IMR-90 (cell line): ENCODE measurements at regions not wholly inside any gene's neighbourhood (a gene's known extent, or its start where the extent isn't known, plus 50 kb on each side); places are given as distances from the start of the nearest gene placed in this dataset.

Experiments used
- ATAC-seq: fragments of 200-7000 bp; cut with Tn5 transposase; 2 replicates; pipeline ENCODE4 v1.9.1; 2020; ENCODE audit warnings: low read depth, mild to moderate bottlenecking, moderate library complexity
- BruUV-seq: library from RNA; stranded (reverse); fragments of 400-500 nt; replicated peaks from 2 replicates; lab custom pipeline; 2021; lab: Mats Ljungman, UMichigan
- CTCF ChIA-PET: fragments of 300-600 bp; formaldehyde crosslinking; extraction: SDS; loops from one replicate; lab custom pipeline; 2021; ENCODE audit warnings: antibody characterized with exemption; lab: Yijun Ruan, JAX
- POLR2A ChIA-PET: fragments of 300-600 bp; sonication (Branson Sonifier 250); formaldehyde crosslinking; loops from one replicate; lab custom pipeline; 2022; ENCODE audit warnings: antibody characterized with exemption; ENCODE audit not compliant: unreplicated experiment; lab: Charles Lee
- DNase-seq: peaks from one replicate; pipeline ENCODE4 v3.0.0; 2013
- H2AFZ ChIP-seq: replicated peaks from 2 replicates; pipeline ENCODE3; 2013; ENCODE audit warnings: low read length, mild to moderate bottlenecking; ENCODE audit not compliant: poor library complexity
- H2AK5ac ChIP-seq: 2 replicates; pipeline ENCODE4 v1.6.1; 2013; ENCODE audit warnings: low read depth, low read length, inconsistent platforms
- H2AK9ac ChIP-seq: replicated peaks from 2 replicates; pipeline ENCODE3; 2013; ENCODE audit warnings: mild to moderate bottlenecking, low read depth, low read length, moderate library complexity; ENCODE audit not compliant: poor library complexity
- H2BK120ac ChIP-seq: 2 replicates; pipeline ENCODE4 v1.6.1; 2013; ENCODE audit warnings: low read depth, low read length, inconsistent platforms
- H2BK15ac ChIP-seq: 3 replicates; pipeline ENCODE4 v1.6.1; 2013; ENCODE audit warnings: low read depth, low read length, inconsistent platforms
- H2BK20ac ChIP-seq: 2 replicates; pipeline ENCODE4 v1.6.1; 2013; ENCODE audit warnings: low read depth, mild to moderate bottlenecking, inconsistent platforms, low read length, moderate library complexity
- H2BK5ac ChIP-seq: 2 replicates; pipeline ENCODE4 v1.6.1; 2013; ENCODE audit warnings: mild to moderate bottlenecking, low read depth, low read length, inconsistent platforms; ENCODE audit not compliant: poor library complexity, severe bottlenecking
- H3K14ac ChIP-seq: replicated peaks from 2 replicates; pipeline ENCODE4 v1.6.1; 2013; ENCODE audit warnings: low read depth, low read length, inconsistent platforms
- H3K18ac ChIP-seq: 2 replicates; pipeline ENCODE4 v1.6.1; 2013; ENCODE audit warnings: low read depth, low read length, control low read depth
- H3K23ac ChIP-seq: 2 replicates; pipeline ENCODE4 v1.6.1; 2013; ENCODE audit warnings: low read depth, low read length, inconsistent platforms
- H3K27ac ChIP-seq: 2 replicates; pipeline ENCODE4 v1.5.1; 2013; ENCODE audit warnings: mild to moderate bottlenecking, control low read depth, low read length; ENCODE audit not compliant: insufficient read depth
- H3K27me3 ChIP-seq: 2 replicates; pipeline ENCODE4 v1.6.1; 2013; ENCODE audit warnings: low read length; ENCODE audit not compliant: control insufficient read depth, insufficient read depth
- H3K36me3 ChIP-seq: 2 replicates; pipeline ENCODE4 v1.6.1; 2013; ENCODE audit warnings: low read length, mixed read lengths; ENCODE audit not compliant: control insufficient read depth, insufficient read depth
- H3K4ac ChIP-seq: 2 replicates; pipeline ENCODE4 v1.6.1; 2013; ENCODE audit warnings: low read depth, low read length, inconsistent platforms
- H3K4me1 ChIP-seq: 2 replicates; pipeline ENCODE4 v1.6.1; 2013; ENCODE audit warnings: low read length, mixed read lengths; ENCODE audit not compliant: control insufficient read depth, insufficient read depth
- H3K4me2 ChIP-seq: 2 replicates; pipeline ENCODE4 v1.6.1; 2013; ENCODE audit warnings: low read depth, mild to moderate bottlenecking, control low read depth, low read length, moderate library complexity
- H3K4me3 ChIP-seq: 2 replicates; pipeline ENCODE4 v1.5.1; 2013; ENCODE audit warnings: low read depth, mild to moderate bottlenecking, control low read depth, low read length, moderate library complexity; ENCODE audit not compliant: insufficient read depth
- H3K56ac ChIP-seq: 2 replicates; pipeline ENCODE4 v1.6.1; 2013; ENCODE audit warnings: low read length, inconsistent platforms; ENCODE audit not compliant: insufficient read depth; ENCODE audit errors: extremely low read depth
- H3K79me1 ChIP-seq, 2 experiments: 2 replicates each; pipeline ENCODE4 v1.6.1; 2013; ENCODE audit warnings: low read length in 2 of 2, inconsistent platforms in 1 of 2, low read depth in 1 of 2
- H3K9ac ChIP-seq: 2 replicates; pipeline ENCODE4 v1.6.1; 2013; ENCODE audit warnings: low read depth, low read length, control low read depth
- H3K9me1 ChIP-seq: 2 replicates; pipeline ENCODE4 v1.6.1; 2013; ENCODE audit warnings: low read length, inconsistent platforms; ENCODE audit not compliant: insufficient read depth
- H3K9me3 ChIP-seq: 2 replicates; pipeline ENCODE4 v1.6.1; 2013; ENCODE audit warnings: low read length; ENCODE audit not compliant: control insufficient read depth, insufficient read depth
- H4K20me1 ChIP-seq: 2 replicates; pipeline ENCODE4 v1.6.1; 2013; ENCODE audit warnings: low read length, inconsistent platforms; ENCODE audit not compliant: insufficient read depth
- H4K5ac ChIP-seq: 2 replicates; pipeline ENCODE4 v1.6.1; 2013; ENCODE audit warnings: mild to moderate bottlenecking, low read depth, low read length, control low read depth
- H4K8ac ChIP-seq, 2 experiments: 2 replicates each; pipeline ENCODE4 v1.6.1; 2013; ENCODE audit warnings: low read depth in 2 of 2, low read length in 2 of 2, control low read depth in 1 of 2, inconsistent platforms in 1 of 2
- H4K91ac ChIP-seq: 2 replicates; pipeline ENCODE4 v1.6.1; 2013; ENCODE audit warnings: low read depth, low read length, inconsistent platforms; ENCODE audit not compliant: insufficient read depth
- BHLHE40 ChIP-seq: fragments of 150-350 bp; IDR thresholded peaks from 2 replicates; pipeline ENCODE4 v1.6.1; 2016; ENCODE audit warnings: mild to moderate bottlenecking, low read depth, low read length
- CEBPB ChIP-seq: IDR thresholded peaks from 2 replicates; pipeline ENCODE4 v1.6.1; 2012; ENCODE audit warnings: low read depth, low read length, improper control_type of control experiment
- CHD1 ChIP-seq: IDR thresholded peaks from 2 replicates; pipeline ENCODE4 v1.6.1; 2012; ENCODE audit warnings: low read depth, low read length, improper control_type of control experiment
- CTCF ChIP-seq: conservative IDR thresholded peaks from 2 replicates; pipeline ENCODE4 v1.5.1; 2012; ENCODE audit warnings: mild to moderate bottlenecking, low read depth, low read length, improper control_type of control experiment
- FOS ChIP-seq: fragments of 150-350 bp; IDR thresholded peaks from 2 replicates; pipeline ENCODE4 v1.6.1; 2016; ENCODE audit warnings: low read depth, low read length
- MAFK ChIP-seq: IDR thresholded peaks from 2 replicates; pipeline ENCODE4 v1.6.1; 2012; ENCODE audit warnings: low read depth, low read length, improper control_type of control experiment
- MAZ ChIP-seq: IDR thresholded peaks from 2 replicates; pipeline ENCODE4 v1.6.1; 2012; ENCODE audit warnings: low read depth, mild to moderate bottlenecking, low read length, improper control_type of control experiment, moderate library complexity, borderline replicate concordance
- MXI1 ChIP-seq: IDR thresholded peaks from 2 replicates; pipeline ENCODE4 v1.6.1; 2012; ENCODE audit warnings: low read depth, mild to moderate bottlenecking, low read length, moderate library complexity, borderline replicate concordance
- NFE2L2 ChIP-seq: fragments of 150-350 bp; IDR thresholded peaks from 2 replicates; pipeline ENCODE4 v1.6.1; 2016; ENCODE audit warnings: low read depth, mild to moderate bottlenecking, low read length
- POLR2A ChIP-seq: IDR thresholded peaks from 2 replicates; pipeline ENCODE4 v1.6.1; 2012; ENCODE audit warnings: mild to moderate bottlenecking, low read depth, low read length
- RAD21 ChIP-seq: IDR thresholded peaks from 2 replicates; pipeline ENCODE4 v1.6.1; 2012; ENCODE audit warnings: low read length, improper control_type of control experiment
- RCOR1 ChIP-seq: IDR thresholded peaks from 2 replicates; pipeline ENCODE4 v1.6.1; 2012; ENCODE audit warnings: mild to moderate bottlenecking, low read length, improper control_type of control experiment; ENCODE audit not compliant: insufficient replicate concordance
- RFX5 ChIP-seq: IDR thresholded peaks from 2 replicates; pipeline ENCODE4 v1.8.0; 2012; ENCODE audit warnings: low read depth, mild to moderate bottlenecking, low read length, moderate library complexity
- SMC3 ChIP-seq: fragments of 150-350 bp; IDR thresholded peaks from 2 replicates; pipeline ENCODE4 v1.6.1; 2016; ENCODE audit warnings: low read depth, mild to moderate bottlenecking, antibody characterized with exemption, low read length, moderate library complexity
- WGBS, 2 experiments: methylation state at CpG; one replicate each; pipeline versions ENCODE4 v1.1.5 to v1.1.7; 2013; ENCODE audit warnings: missing lambda C conversion rate in 2 of 2; ENCODE audit not compliant: insufficient read length in 1 of 2; ENCODE audit errors: extremely low coverage in 2 of 2; 5-methylcytosine and 5-hydroxymethylcytosine counted together
- dilution Hi-C: fragments of 300-500 bp; cut with HindIII; formaldehyde crosslinking; loops from one replicate; pipeline ENCODE4 v1.14.3; 2018; ENCODE audit warnings: low sequenced_read_pairs; ENCODE audit not compliant: unreplicated experiment
- in situ Hi-C: fragments of 300-500 bp; cut with MboI; formaldehyde crosslinking; loops from 3 replicates; pipeline ENCODE4 v1.14.3; 2019; ENCODE audit warnings: low sequenced_read_pairs, inconsistent platforms, mixed read lengths
- intact Hi-C: fragments of 100-400 bp; cut with micrococcal nuclease; formaldehyde crosslinking; loops from 2 replicates; pipeline ENCODE4 v1.10.0; 2022
- TF ChIP-seq, protein P1 (sequence below): fragments of 150-350 bp; IDR thresholded peaks from 2 replicates; pipeline ENCODE4 v1.6.1; 2016; ENCODE audit warnings: low read depth, mild to moderate bottlenecking, low read length, moderate library complexity, borderline replicate concordance
- TF ChIP-seq, protein P2 (sequence below): fragments of 150-350 bp; IDR thresholded peaks from 2 replicates; pipeline ENCODE4 v1.6.1; 2017; ENCODE audit warnings: mild to moderate bottlenecking, antibody characterized with exemption, low read length, low read depth

- H4K5ac ChIP-seq = no peak overlapping the region
- H2BK5ac ChIP-seq = no peak overlapping the region
- no peak overlapping the region for H4K91ac ChIP-seq
- CTCF ChIA-PET = interaction anchor here (0.5 to 1.5 kb wide), 2 partner anchors 85 to 120 kb away, joined by 3 to 7 read pairs; partner anchors contain the start of gene DTX4
- H3K4me3 ChIP-seq = no peak overlapping the region
- H3K56ac ChIP-seq = no peak overlapping the region
- H3K18ac ChIP-seq = no peak overlapping the region
- H2AK5ac ChIP-seq = no peak overlapping the region
- ATAC-seq (no peak), DNase-seq (no peak)
- no peaks in the 10 kb centered on the region for H3K9me3 ChIP-seq
- H3K79me1 ChIP-seq = no peaks in the 10 kb centered on the region
- dilution Hi-C loops = no loop called here
- H4K20me1 ChIP-seq = no peaks in the 10 kb centered on the region
- POLR2A ChIA-PET = no interaction called here
- H2AK9ac ChIP-seq = no peak overlapping the region
- in situ Hi-C loops = no loop called here
- peaks cover 19% of the 10 kb centered on the region for H3K27me3 ChIP-seq
- H3K23ac ChIP-seq = no peak overlapping the region
- no TSS peak for BruUV-seq
- no peak overlapping the region for H3K14ac ChIP-seq
- 40% methylated on average over 1 of the region's 3 CpGs; no CpG with 5 or more reads in 1 of the 2 experiments for WGBS, 2 experiments
- TF ChIP-seq CHD1 (no peak), FOS (no peak), RAD21 (no peak), MAZ (no peak), POLR2A (no peak), MAFK (no peak), BHLHE40 (no peak), SMC3 (no peak), NFE2L2 (no peak), RCOR1 (no peak), CEBPB (no peak), CTCF (no peak), MXI1 (no peak), RFX5 (no peak)
- TF ChIP-seq, protein P1, sequence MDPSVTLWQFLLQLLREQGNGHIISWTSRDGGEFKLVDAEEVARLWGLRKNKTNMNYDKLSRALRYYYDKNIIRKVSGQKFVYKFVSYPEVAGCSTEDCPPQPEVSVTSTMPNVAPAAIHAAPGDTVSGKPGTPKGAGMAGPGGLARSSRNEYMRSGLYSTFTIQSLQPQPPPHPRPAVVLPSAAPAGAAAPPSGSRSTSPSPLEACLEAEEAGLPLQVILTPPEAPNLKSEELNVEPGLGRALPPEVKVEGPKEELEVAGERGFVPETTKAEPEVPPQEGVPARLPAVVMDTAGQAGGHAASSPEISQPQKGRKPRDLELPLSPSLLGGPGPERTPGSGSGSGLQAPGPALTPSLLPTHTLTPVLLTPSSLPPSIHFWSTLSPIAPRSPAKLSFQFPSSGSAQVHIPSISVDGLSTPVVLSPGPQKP = no peak
- TF ChIP-seq, protein P2, sequence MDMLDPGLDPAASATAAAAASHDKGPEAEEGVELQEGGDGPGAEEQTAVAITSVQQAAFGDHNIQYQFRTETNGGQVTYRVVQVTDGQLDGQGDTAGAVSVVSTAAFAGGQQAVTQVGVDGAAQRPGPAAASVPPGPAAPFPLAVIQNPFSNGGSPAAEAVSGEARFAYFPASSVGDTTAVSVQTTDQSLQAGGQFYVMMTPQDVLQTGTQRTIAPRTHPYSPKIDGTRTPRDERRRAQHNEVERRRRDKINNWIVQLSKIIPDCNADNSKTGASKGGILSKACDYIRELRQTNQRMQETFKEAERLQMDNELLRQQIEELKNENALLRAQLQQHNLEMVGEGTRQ = no peak
- H3K9ac ChIP-seq = no peak overlapping the region
- no peak overlapping the region for H2BK120ac ChIP-seq
- H2AFZ ChIP-seq = no peak overlapping the region
- H3K27ac ChIP-seq = no peak overlapping the region
- H3K4me2 ChIP-seq = no peak overlapping the region
- intact Hi-C loops = no loop called here
- H3K9me1 ChIP-seq = no peaks in the 10 kb centered on the region
- no peak overlapping the region for H2BK20ac ChIP-seq
- no peaks in the 10 kb centered on the region for H3K36me3 ChIP-seq
- no peak overlapping the region for H4K8ac ChIP-seq
- no peak overlapping the region for H2BK15ac ChIP-seq
- no peak overlapping the region for H3K4ac ChIP-seq
- H3K4me1 ChIP-seq = no peaks in the 10 kb centered on the region
These were observed 67.5 kb upstream of the OR5AN1 start for GRCh38 chr11:59291228-59291627.
